HL-60 (cell line): ENCODE measurements at regions not wholly inside any gene's neighbourhood (a gene's known extent, or its start where the extent isn't known, plus 50 kb on each side); places are given as distances from the start of the nearest gene placed in this dataset.

Source experiments
- POLR2AphosphoS5 ChIP-seq: IDR thresholded peaks from 2 replicates; pipeline ENCODE4 v1.6.1; 2012; ENCODE audit warnings: low read depth
- TF ChIP-seq, protein P1 (sequence below): IDR thresholded peaks from one replicate; pipeline ENCODE4 v1.5.1; 2011; ENCODE audit warnings: low read length, control low read depth, inconsistent platforms; ENCODE audit not compliant: insufficient read depth

DNA sequence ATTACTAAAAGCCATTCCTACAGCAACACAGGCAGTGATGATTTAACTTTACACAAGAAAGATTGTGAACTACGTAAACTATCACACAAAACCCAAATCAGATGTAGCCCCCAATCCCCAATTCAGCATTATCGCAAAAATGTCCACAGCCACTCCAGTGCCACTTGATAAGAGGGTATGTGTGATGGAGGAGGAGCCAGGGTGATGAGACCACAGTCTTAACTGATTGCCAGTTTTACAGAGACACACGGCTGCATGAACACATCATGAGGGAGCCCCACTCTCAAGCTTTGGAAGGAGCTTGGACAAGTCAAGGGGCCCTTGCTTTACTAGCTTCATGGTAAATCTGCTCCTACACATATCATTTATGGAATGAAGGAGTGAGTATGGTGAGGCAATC is 116.0 kb downstream of the FAM161A start:
- TF ChIP-seq, protein P1, sequence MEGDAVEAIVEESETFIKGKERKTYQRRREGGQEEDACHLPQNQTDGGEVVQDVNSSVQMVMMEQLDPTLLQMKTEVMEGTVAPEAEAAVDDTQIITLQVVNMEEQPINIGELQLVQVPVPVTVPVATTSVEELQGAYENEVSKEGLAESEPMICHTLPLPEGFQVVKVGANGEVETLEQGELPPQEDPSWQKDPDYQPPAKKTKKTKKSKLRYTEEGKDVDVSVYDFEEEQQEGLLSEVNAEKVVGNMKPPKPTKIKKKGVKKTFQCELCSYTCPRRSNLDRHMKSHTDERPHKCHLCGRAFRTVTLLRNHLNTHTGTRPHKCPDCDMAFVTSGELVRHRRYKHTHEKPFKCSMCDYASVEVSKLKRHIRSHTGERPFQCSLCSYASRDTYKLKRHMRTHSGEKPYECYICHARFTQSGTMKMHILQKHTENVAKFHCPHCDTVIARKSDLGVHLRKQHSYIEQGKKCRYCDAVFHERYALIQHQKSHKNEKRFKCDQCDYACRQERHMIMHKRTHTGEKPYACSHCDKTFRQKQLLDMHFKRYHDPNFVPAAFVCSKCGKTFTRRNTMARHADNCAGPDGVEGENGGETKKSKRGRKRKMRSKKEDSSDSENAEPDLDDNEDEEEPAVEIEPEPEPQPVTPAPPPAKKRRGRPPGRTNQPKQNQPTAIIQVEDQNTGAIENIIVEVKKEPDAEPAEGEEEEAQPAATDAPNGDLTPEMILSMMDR: no peak
- no peak for TF ChIP-seq POLR2AphosphoS5
